Daoy (cell line): ENCODE measurements at regions not wholly inside any gene's neighbourhood (a gene's known extent, or its start where the extent isn't known, plus 50 kb on each side); places are given as distances from the start of the nearest gene placed in this dataset.

ENCODE experiments used
- DNase-seq: peaks from one replicate; pipeline ENCODE4 v3.0.0-alpha.2; 2015; ENCODE audit warnings: low read depth

DNA sequence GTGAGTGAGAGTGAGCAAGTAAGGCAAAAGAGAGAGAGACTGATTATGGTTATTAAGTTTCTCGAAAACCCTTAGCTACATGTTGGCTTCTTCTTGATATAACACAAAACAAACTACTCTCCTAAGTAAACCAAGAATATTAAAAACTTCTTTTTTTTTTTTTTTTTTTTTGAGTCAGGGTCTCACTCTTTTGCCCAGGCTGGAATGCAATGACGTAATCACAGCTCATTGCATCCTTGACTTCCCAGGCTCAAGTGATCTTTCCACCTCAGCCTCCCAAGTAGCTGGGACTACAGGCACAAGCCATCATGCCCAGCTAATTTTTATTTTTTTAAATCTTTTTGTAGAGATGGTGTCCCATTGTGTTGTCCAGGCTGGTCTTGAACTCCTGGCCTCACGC is 102.2 kb upstream of the IL6 start:
- no peak for DNase-seq

DNA sequence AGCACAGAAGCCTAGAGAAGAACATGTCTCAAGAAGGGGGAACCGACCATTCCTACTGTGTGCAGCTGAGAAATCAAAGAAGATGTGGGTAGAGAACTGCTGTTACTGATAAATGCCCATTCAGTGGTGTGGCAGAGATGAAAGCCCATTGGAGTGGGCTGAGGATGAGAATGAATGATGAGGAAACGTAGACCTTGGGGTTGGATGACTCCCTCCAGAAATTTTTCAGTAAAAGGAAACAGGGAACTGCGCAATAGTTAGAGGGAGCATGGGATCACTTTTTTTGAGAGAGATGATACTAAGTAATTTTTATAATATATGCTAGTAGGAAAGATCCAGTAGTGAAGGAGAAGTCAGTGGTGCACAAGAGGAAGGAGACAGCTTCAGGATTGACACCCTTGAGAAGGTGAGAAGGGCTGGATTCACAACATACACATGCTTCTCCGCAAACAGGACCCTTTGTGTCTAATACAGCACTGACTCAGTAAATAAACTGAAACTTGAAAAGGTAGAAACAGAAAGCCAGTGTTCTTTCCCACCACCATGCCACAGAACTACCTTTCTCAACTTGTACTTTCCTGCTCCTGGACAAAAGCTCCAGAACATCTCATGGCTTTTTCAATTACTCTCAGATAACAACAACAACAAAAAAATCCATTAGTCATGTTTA is 104.7 kb upstream of the IL6 start:
- DNase-seq: no peak

DNA sequence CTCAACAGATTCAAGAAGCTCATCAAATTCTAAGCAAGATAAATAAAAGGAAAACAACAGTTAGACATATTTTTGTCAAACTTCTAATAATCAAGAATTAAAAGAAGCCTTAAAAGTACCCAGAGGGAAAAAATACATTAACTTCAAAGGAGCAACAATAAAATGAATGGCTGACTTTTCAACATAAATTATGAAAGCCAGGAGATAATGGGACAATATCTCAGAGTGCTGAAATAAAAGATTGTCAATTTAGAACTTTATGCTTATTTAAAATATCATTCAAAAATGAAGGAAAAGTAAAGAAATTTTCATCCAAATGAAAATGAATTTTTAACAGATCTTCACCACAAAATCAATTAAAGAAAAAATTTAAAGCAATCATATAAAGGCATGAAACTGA is 108.5 kb upstream of the IL6 start:
- DNase-seq: no peak

DNA sequence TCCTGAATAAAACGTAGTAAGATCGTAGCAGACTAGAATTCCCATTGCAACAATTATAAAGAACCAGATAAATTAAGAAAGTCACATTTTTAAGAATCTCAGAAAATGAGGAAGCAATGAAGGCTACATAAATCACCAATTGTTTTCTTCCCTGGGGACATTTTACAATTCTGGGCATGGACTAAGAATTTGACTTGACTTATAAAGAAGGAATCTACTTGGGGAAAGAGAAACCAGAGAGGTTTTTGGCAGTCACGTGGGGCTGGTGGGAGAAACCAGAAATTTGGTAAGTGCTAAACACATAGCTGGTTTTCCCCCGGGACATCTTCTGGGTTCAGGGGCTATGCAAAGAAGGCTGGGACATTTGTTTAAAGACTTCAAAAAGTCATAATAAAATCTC is 109.8 kb upstream of the IL6 start:
- no peak for DNase-seq

DNA sequence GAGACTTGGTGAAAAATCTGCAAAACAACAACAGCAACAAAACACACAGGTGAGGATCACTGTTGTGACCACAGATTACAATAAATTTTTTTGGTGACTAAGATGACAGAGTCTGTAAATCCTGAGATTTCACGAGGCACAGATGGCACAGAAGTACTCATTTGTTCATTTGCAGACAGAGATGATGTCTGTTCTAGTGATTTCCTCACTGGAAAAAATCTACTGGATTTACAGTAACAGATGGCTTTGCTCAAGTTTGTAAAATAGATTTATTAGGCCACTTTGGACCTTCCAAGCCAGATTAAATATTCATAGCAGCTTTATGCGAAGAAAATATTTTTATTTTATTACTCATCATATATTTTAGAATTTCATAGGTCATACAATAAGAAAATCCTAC is 113.5 kb upstream of the IL6 start:
- no peak for DNase-seq

DNA sequence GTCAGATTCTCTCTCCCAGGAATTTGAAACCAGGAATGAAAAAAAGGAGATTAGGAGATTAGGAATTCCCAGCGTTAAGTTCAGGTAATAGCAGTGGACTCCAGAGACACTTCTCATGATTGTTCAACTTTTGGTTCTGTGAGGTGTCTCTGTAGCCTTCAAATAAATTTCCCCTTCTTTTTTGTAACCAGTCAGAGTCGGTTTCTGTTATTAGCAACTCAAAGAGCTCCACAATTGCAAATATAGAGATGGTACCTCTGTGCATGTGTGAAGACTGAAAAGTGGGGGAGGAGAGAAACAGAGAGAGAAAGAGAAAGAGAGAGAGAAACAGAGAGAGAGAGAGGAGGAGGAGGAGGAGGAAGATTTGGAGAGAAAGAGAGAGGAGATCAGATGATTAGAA is 112.8 kb upstream of the STEAP1B start:
- DNase-seq: no peak

DNA sequence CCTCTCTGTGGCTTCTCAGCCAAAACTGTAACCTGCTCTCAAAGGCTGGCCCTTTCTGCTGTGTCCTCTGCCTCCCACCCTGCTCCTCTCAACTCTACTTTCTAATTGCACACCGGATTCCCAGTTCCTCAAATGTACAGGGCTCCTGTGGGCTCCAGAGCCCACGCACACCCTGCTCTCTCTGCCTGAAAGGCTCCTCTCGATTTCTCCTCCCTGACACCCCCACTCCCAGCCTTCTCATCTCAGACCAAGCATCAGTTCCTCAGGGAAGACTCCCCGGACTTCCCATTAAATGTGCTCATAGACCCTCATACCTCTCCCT is 111.7 kb upstream of the STEAP1B start:
- DNase-seq: no peak

DNA sequence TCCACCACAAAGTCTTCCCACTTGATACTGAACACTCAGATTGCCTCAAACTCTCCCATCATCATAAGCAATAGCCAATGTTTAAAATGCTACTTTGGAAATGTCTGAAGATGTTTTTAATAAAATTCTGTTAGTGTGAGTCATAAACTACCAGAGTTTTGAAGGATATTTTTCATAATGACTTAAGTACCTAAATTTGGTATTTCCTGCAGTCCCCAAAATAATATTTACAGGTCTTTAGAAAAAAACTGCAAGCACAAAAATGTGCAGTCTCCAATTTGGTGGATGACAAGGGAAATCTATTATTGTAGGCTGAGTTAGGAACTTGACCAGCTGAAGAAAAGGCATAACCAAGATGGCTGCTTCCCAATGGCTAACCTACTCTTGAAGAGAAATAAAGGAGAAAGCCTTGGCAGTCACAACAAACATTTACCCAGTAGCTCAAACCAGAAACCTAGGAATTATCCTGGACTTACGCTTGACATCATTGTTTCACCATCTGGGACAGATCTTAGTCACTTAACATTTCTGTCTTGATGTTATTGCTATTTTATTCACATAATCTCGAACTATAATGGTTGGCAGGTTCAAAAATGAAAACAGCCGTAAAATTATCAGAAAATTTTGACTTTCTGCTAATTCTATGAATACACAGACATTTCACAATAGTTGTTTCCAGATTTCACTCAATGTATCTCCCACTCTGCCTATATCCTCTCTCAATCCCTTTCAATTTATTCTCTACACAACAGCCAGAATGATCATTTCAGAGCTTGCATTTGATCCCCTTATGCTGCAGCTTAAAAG is 111.2 kb upstream of the STEAP1B start:
- no peak for DNase-seq

DNA sequence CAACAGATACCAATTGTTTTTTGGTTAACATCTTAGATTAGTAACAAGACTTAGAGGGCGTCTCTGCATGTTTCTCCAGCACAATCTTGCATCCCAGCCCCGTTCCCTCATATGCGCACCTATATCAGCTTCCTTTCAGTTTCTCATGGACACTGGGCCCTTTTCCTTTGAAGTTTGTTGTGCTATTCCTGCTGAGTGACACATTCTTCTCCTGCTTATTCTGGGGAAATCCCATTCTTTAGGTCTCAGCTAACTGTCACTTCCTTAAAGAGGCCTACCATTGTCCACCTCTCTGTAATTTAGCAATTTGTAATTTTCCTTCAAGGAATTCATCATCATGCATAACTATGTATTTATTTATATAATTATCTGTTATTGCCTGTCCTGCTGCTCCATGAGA is 110.3 kb upstream of the STEAP1B start:
- DNase-seq: peak; percentile 31

DNA sequence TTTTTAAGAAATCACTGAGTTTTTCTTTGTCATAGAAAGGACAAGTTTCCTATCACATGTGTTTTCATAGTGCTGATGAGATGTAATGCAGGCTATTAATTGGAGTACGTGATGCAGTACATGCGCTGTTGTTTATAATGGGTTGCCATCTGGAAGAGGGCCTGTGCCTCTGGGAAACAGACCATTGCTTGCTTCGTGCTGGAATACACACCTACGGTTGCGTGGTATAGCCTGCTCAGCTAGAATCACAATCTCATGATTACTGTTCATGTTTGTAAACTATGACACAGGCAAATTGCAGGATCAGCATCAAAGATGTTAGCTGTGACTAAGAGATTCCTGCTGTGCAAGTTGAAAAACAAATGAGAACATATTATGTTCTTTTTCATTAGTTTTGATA is 107.2 kb upstream of the STEAP1B start:
- no peak for DNase-seq

DNA sequence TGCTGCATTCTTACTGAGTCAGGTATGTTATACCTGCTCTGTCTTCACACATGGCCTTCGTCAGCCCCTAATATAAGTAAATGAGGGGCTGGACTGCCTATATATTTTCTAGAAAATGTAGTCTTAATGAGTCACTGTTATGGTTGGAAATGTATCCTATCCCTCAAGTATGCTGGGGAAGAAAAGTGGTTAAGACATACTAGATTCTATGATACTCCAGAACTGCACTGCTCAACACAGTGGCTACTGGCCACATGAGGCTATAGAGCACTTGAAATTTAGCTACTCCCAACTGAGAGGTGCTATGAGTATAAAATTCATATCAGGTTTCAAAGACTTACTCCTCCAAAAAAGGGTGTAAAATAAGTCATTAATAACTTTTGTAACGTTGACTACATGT is 104.3 kb upstream of the STEAP1B start:
- peak; percentile 53 for DNase-seq

DNA sequence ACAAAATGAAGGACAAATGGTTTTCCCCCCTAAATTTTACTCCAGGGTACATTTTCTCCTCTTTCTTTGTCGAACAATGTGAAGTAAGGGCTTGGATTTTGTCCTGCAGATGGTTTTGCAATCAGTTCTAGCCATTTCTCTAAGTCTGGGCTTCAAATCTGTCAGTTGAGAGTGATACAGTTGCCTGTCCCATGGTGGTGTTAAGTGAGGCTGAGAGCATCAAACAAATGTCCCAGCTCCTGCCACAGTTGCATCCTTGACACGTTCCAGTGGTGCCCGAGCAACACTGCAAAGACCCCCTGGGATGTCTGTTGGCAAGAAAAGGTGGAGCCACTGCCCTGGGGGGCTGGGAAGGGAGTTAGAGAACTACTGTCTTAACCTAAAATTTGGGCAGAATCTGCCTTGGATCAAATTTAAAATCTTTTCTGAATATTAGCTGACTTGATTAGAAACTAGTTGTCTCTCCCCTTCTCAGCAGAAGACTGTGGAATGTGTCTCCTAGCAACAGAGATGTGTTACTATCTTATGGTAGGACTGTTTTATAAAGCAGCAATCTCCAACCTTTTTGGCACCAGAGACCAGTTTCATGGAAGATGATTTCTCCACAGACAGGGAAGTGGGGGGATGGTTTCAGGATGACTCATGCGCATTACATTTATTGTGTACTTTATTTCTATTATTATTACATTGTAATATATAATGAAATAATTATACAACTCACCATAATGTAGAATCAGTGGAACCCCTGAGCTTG is 102.0 kb upstream of the STEAP1B start:
- no peak for DNase-seq

DNA sequence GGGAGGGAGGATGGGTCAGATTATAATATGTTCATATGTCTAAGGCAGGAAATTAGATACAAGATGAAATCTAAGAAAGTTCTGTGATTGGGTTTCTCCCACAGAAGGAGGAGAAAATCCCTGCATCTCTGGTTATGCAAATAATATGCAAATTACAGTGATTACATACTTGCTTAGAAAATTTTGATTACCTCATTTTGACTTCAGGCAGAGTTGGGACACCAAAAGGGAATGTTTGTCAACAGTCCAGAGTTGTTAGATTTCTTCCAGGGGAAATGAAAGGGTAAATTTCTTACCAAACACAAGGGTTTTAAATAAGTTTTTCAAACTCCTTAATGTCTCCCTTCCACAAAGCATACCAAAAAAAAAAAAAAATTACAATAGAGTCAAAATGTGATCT is 101.4 kb upstream of the STEAP1B start:
- DNase-seq: no peak

DNA sequence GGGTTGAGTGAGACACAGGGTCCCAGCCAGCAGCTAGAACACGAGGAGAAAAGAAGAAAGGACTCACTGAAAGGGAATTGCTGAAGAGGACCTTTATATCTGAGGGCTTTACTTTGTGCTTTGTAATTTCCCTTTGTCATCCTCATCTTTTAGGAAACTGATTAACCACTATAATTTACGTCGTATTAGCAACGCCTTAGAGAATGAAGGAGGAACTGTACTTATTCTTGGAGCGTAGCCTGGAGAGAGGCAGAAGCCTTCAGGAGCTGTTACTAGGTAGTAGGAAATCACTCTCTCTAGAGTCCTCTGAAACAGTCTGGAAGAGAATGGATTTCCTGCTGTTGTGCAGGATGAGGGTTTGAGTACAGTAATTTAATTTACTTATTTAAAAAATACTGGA is 101.0 kb upstream of the STEAP1B start:
- DNase-seq: no peak

DNA sequence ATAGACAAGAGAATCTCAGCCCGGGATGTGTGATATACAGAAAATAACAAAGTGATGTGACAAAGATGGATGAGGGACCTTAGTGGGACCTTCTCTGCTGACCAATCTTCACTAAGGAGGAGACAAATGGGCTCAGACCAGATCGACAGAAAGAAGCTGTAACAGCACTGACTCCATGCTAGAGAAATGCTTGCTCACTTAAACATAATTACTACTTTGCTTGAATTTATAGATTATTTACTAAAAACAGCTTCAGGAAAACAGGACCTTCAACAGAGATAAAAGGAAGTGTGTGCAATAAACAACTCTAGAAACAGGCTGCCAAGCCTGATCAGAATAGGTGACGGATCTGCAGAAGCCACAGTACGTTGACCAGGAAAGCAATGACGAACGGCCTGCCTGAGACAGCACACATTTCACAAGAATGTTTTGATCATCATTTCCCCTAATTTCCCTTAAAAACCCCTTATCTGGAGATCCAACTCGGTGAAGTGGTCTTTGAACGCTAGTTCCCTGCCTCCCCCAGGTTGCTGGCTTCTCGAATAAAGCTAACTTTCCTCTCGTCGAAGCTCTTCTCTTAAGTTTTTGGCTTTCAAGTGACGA is 98.4 kb upstream of the STEAP1B start:
- DNase-seq: no peak

DNA sequence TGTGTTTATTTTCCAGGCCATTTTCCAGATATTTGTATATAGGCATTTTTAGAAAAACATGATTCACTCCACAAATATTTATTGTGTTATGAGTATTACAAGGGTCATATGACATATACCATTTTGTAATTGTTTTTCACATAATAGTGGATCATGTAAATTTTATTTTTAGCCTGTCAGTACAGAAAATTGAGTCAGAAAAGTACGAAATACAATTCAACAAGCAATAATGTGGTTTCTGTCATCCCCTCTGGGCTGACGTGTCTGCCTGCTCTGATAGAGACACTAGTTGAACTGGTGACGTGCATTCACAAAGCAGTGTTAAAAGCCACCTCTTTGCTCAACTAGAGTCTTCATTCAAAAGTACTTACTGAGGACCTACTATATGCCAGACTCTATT is 97.9 kb upstream of the STEAP1B start:
- peak; percentile 41 for DNase-seq

DNA sequence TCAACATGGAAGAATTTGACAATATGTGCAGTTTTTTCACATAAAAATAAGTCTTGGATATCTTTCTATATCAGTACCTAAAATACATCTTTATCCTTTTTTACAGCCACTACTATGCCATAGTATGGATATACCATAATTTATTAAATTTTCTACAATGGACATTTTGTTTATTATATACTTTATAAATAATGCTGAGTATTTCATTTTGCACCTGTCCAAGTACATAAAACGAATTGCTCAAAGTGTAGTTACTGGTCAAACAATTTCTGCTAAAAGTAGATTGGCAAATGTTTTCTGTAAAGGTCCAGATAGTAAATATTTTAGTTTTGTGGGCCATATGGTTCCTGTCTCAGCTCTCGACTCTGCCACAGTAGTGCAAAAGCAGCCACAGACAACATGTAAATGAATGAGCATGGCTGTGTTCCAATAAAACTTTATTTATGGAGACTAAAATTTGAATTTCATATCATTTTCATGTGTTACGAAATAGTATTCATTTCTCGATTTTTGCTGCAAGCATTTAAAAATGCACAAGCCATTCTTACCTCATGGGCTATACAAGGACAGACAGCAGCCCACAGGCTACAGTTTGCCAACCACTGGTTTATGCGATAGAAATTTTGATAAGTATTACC is 96.9 kb upstream of the STEAP1B start:
- DNase-seq: no peak

DNA sequence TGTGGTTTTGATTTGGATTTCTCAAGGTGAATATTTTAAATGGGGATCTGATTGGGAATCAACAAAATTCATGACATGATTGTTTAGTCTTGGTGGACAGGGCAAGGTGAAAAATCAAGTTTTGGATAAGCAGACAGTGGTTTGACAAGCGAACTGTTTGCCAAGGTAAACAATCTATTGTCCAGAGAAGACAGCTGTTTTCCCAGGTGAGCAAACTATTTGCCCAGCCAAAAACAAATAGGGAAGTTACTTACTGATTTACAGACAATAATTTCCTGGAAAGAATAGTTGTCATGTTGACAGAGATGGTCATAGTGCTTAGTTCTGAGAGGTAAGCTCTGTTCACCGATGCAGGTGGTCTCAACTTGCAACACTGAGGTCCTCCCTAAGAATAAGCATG is 94.0 kb upstream of the STEAP1B start:
- DNase-seq: no peak

DNA sequence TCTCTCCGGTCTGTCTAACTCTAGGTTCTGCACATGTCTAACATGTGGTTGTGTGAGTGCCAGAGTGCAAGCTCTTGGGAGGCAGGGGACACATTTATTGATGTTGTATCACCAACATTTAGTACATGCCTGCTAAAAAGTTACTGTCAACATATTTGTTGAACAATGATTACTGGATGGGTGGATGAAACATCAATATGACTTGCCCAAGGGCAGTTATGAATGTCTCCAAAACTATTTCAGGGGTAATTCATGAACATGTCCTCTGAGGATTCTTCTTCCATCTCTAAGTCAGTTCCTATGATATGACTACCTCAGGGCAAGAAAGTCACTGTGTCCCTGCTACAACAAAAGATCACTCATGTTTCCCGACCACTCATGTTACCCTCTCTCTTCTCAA is 91.3 kb upstream of the STEAP1B start:
- no peak for DNase-seq

DNA sequence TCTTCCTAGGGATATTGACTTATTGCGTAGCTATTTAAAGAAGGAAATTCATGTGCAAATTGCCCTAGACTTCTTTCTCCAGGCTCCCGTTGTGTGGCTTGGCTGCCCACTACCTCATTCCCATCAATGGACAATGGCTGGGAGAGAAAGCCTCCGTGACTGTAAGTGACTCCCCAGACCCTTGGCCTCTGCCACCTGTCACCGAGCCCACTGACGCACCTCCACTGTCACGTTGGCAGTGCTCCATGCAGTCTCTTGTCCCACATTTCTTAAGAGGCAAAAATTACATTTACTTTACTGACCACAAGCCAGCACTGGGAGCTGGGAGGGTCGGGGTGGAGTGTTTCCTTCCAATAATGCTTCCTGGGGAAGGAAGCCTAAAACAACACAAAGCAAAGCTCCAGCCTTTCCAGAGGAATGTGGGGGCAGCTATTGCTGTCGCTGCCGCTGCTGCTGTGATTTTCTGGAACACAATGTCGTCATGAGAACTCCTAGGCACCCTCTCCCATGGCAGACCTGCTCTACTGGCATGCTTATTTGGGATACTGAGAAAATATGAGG is 89.7 kb upstream of the STEAP1B start:
- peak; percentile 89 for DNase-seq

DNA sequence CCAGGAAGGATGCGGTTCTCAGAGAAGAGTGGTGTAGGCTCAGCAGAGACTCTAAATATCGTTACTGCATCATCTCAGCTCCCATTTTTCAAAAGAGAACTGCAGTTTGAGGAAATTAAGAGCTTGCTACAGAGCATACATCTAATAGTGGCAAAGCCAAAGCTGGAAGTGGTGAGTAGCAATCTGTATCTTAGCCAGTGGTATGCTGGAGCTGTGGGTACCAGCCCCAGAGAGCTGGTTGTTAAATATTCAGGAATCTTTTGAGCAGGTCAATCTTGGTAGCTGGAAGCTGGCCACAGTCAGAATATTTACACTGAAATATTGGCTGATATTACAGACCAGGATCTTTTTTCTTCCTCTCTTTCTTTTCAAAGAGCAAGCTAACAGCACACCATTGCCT is 88.4 kb upstream of the STEAP1B start:
- DNase-seq: no peak

DNA sequence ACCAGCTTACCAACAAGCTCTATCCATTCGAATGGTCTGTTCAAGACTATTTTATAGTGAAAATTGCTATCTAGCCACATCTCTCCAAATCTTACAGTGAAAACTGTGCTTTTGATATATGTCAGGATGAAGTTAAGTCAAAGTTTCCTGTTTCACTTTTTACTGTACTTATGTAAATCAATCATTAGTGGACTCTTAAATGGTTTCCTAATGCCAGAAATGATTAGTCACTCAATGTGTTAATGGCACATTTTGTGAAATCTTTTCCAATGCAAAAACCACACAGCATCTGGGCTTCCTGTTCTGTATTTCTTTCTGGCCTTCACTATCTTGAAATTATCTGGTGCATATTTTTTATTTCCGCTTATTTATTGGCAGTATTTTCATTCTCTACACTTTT is 87.3 kb upstream of the STEAP1B start:
- DNase-seq: peak; percentile 53
